ENCODE measurements at regions not wholly inside any gene's neighbourhood (a gene's known extent, or its start where the extent isn't known, plus 50 kb on each side); places are given as distances from the start of the nearest gene placed in this dataset.
"Not testable (repeated sequence)": the region's sequence is repeated elsewhere in the genome, so short reads cannot be mapped to it uniquely, and the experiment has no call there.

- Mint-ChIP-seq H3K4me3 (no peak overlapping the region), H3K9me3 (no peaks in the 10 kb centered on the region), H3K27ac (no peak overlapping the region), H3K4me1 (no peaks in the 10 kb centered on the region), H3K27me3 (no peaks in the 10 kb centered on the region), H3K36me3 (no peaks in the 10 kb centered on the region)
- no peak for ATAC-seq (replicated peaks)
- no peak for DNase-seq
Observed at GRCh38 chr5:164532235-164532900, 1026.9 kb downstream of the MAT2B start.

DNA sequence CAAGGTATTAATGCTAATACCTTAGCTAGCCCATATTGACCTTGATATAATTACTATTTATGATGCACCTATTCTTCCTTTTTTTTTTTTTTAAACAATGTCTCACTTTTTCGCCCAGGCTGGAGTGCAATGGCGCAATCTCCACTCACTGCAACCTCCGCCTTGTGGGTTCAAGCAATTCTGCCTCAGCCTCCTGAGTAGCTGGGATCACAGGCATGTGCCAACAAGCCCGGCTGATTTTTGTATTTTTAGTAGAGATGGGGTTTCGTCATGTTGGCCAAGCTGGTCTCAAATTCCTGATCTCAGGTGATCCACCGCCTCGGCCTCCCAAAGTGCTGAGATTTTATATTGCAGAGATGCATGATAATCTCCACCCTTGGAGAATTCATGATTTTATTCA lies 1028.0 kb downstream of the MAT2B start:
- H3K27me3 Mint-ChIP-seq; ATAC-seq (replicated peaks); H3K4me3 Mint-ChIP-seq; H3K9me3 Mint-ChIP-seq; DNase-seq; H3K27ac Mint-ChIP-seq; H3K36me3 Mint-ChIP-seq; H3K4me1 Mint-ChIP-seq: not testable (repeated sequence)

DNA sequence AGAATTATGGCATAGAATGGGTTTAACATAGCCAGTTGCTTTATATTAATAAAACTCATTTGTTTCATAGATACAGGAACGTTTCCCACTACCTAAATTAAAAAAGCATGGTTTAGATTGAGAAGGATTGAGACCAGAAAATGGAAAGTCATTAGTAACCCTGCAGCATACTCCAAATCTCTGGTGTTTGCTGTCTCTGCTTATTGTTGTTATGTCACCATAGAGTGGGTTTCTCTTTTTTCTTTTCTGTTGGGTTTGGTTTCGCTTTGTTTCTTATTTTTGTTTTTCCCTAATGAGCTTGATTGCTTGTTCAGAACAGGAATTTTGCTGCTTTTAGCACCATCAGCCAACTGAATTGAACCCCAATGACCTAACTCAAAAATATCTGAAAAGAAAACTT lies 1034.8 kb downstream of the MAT2B start:
- Mint-ChIP-seq H3K36me3 (no peaks in the 10 kb centered on the region), H3K9me3 (peaks cover 0 to 3% of the 10 kb centered on the region in 2 donors), H3K4me3 (no peak overlapping the region), H3K4me1 (no peaks in the 10 kb centered on the region), H3K27ac (no peak overlapping the region), H3K27me3 (no peaks in the 10 kb centered on the region)
- DNase-seq (no peak), ATAC-seq (replicated peaks) (no peak)

DNA sequence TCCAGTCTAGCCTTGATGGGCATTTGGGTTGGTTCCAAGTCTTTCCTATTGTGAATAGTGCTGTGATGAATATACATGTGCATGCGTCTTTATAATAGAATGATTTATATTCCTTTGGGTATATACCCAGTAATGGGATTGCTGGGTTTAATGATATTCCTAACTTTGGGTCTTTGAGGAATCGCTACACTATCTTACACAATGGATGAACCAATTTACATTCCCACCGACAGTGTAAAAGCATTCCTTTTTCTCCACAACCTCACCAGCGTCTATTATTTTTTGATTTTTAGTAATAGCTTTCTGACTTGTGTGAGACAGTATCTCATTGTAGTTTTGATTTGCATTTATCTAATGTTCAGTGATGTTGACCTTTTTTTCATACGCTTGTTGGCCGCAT lies 1040.1 kb downstream of the MAT2B start:
- H3K27me3 Mint-ChIP-seq = no peaks in the 10 kb centered on the region
- peaks cover 0 to 1% of the 10 kb centered on the region in 2 donors for H3K9me3 Mint-ChIP-seq
- no peak overlapping the region for H3K4me3 Mint-ChIP-seq
- H3K4me1 Mint-ChIP-seq = no peaks in the 10 kb centered on the region
- no peaks in the 10 kb centered on the region for H3K36me3 Mint-ChIP-seq
- ATAC-seq (replicated peaks) (no peak), DNase-seq (no peak)
- no peak overlapping the region for H3K27ac Mint-ChIP-seq

GRCh38 chr5:164553851-164554250 lies 1048.4 kb downstream of the MAT2B start:
- Mint-ChIP-seq H3K9me3 (peaks cover 0 to 4% of the 10 kb centered on the region in 2 donors), H3K36me3 (no peaks in the 10 kb centered on the region), H3K4me3 (no peak overlapping the region), H3K27me3 (no peaks in the 10 kb centered on the region), H3K27ac (no peak overlapping the region), H3K4me1 (no peaks in the 10 kb centered on the region)
- ATAC-seq (replicated peaks) = no peak
- no peak for DNase-seq

DNA sequence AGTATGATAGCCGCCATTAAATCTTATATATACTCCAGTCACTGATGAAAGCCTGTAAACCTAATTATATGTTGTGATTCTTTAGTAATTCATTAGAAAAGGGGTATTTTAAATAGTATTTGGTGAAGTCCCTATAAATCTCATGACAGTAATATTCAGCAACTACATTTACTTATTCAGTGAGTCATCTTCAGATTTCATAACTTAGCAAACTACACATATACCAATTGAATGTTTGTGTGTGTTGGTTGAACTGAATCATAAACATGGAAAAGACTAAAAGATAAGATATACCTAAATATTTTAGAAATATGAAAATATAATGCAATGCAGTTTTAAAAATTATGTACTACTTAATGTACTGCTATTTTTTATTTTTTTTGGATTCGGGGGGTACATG lies 1050.4 kb downstream of the MAT2B start:
- ATAC-seq (replicated peaks) (no peak), DNase-seq (no peak)
- Mint-ChIP-seq H3K27ac (no peak overlapping the region), H3K4me3 (no peak overlapping the region), H3K27me3 (no peaks in the 10 kb centered on the region), H3K9me3 (peaks cover 0 to 4% of the 10 kb centered on the region in 2 donors), H3K36me3 (no peaks in the 10 kb centered on the region), H3K4me1 (no peaks in the 10 kb centered on the region)

DNA sequence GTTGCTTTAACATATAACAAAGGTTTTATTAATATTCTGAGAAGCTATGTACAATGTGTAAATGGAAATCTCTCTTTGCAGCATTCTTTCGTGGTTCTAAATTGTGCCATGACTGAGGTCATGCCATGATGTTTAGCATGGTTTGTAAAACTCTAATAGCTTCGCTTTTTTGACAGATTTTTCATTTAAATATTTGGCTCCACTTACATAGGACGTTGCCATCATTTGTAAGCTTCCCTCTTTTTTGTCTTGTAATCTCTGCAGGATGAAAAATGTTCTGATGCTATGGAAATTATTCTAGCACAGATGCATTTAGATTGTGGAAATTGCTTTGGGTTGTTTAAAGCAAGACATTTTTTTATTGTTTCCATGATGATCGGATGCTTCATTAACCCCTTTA lies 1054.8 kb downstream of the MAT2B start:
- H3K4me1 Mint-ChIP-seq = no peaks in the 10 kb centered on the region

DNA sequence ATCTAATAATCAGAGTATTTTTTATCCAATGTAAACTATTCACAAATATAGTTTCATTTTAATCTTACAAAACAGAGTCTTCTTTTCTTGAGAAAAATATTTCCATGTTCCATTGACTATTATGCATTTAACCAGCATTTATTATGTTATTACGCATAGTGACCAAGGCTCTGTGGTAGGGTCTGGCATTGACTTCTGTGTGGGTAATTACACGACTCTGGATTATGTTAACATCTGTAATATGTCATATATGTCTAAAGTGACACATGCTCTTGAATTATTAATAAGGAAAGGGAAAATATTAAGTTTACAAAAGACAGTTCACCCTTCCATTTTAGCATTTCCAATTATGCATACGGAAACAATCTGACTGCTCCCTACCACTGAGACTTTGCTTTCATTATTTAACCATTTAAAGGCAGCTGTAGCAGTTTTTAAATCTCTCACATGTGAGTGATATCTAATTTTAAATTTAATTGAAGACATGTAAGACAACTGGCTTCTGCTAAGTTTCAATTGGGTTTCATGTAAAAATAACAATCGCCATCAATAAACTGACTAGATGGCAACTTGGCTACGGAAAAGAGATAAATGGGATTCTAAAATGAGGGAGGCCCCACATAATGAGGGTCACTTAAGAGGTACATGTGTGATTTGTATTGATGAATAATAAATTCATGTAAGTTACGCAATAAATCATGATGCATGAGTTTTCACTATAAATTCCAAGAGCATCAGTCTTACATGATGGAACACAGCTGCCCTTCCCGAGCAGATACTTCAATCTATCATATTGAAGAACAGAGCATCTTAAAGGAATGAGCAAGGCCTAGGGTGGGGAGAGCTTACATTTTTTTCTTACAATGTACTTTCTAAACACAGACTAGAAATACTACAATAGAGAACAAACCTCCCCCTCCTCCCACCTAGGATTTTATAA lies 1056.8 kb downstream of the MAT2B start:
- no peak for ATAC-seq (replicated peaks)
- H3K27ac Mint-ChIP-seq = no peak overlapping the region

More for the DNA sequence above, 1054.8 kb downstream of the MAT2B start:
- ATAC-seq (replicated peaks) (no peak), DNase-seq (no peak)
- Mint-ChIP-seq H3K9me3 (peaks cover 0 to 4% of the 10 kb centered on the region in 2 donors), H3K27ac (no peak overlapping the region), H3K4me3 (no peak overlapping the region), H3K27me3 (no peaks in the 10 kb centered on the region), H3K36me3 (no peaks in the 10 kb centered on the region)

DNA sequence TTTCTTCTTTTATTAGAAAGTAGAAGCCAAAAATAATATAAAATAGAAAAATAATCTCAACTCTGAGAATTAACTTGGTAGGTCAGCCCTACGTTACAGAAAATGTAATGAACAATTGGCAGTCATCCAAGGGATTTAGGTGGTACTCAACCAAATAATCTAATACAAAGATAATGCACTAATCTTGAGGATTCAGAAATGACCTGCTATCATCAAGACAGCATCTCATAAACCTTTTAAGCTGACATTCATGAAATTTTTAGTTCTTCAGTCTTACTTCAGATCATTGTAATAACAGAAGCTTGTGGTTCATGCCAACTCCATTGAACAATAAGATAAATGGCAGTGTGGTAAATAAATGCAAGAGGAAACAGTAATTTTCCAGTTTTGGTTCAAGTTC lies 1058.0 kb downstream of the MAT2B start:
- Mint-ChIP-seq H3K27me3 (no peaks in the 10 kb centered on the region), H3K36me3 (no peaks in the 10 kb centered on the region), H3K4me3 (no peak overlapping the region), H3K4me1 (no peaks in the 10 kb centered on the region), H3K9me3 (no peaks in the 10 kb centered on the region), H3K27ac (no peak overlapping the region)
- ATAC-seq (replicated peaks) (no peak), DNase-seq (no peak)

More for the DNA sequence above, 1056.8 kb downstream of the MAT2B start:
- no peaks in the 10 kb centered on the region for H3K9me3 Mint-ChIP-seq
- no peak overlapping the region for H3K4me3 Mint-ChIP-seq
- H3K27me3 Mint-ChIP-seq = no peaks in the 10 kb centered on the region
- no peaks in the 10 kb centered on the region for H3K4me1 Mint-ChIP-seq
- no peak for DNase-seq
- no peaks in the 10 kb centered on the region for H3K36me3 Mint-ChIP-seq

DNA sequence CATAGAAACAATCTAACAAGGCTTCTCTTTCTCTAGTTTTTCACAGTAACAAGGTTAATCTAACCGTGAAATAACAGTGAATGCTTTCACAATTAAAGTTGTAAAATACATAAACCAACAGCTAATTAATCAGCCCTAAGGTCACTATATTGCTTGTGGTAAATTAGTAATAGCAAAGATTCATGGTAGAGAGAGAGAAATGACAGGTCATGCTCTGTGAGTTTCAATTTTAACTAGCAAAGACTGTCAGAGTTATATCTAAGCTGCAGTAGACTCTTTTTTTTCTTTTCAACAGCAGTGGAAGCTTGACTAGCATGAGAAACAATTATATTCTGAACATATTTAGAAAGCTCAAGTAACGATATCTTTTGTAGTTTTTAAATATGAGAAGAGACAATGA lies 1068.0 kb downstream of the MAT2B start:
- DNase-seq (no peak), ATAC-seq (replicated peaks) (no peak)
- Mint-ChIP-seq H3K27ac (no peak overlapping the region), H3K9me3 (peaks cover 2% of the 10 kb centered on the region in 2 donors), H3K36me3 (no peaks in the 10 kb centered on the region), H3K27me3 (no peaks in the 10 kb centered on the region), H3K4me1 (no peaks in the 10 kb centered on the region), H3K4me3 (no peak overlapping the region)

DNA sequence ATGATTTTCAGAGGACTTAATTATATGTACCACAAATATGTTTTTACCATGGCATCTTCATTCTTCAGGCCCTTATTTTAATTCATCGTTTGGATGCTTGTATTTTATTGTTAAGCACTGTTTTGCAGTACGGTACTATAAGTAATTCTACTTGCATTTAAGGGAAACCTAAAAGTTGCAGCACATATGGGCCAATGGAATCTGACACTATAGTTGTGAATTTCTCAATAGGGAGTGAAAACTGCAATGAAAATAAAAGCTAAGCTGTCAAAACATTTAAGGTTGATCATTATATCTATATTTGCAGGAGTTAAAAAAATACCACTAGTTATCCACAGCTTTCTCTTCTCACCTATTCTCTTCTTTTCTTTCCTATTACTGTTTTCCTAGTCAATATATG lies 1071.8 kb downstream of the MAT2B start:
- Mint-ChIP-seq H3K27ac (no peak overlapping the region), H3K4me3 (no peak overlapping the region), H3K4me1 (no peaks in the 10 kb centered on the region), H3K9me3 (no peaks in the 10 kb centered on the region), H3K36me3 (no peaks in the 10 kb centered on the region), H3K27me3 (no peaks in the 10 kb centered on the region)
- no peak for DNase-seq
- ATAC-seq (replicated peaks) = no peak

- ATAC-seq (replicated peaks) = no peak
Observed at GRCh38 chr5:164577742-164578141, 1072.3 kb downstream of the MAT2B start.

GRCh38 chr5:164578401-164578800 lies 1073.0 kb downstream of the MAT2B start:
- H3K27me3 Mint-ChIP-seq = no peaks in the 10 kb centered on the region
- no peaks in the 10 kb centered on the region for H3K36me3 Mint-ChIP-seq
- H3K4me1 Mint-ChIP-seq = no peaks in the 10 kb centered on the region
- no peak overlapping the region for H3K27ac Mint-ChIP-seq
- no peak for DNase-seq
- no peaks in the 10 kb centered on the region for H3K9me3 Mint-ChIP-seq
- H3K4me3 Mint-ChIP-seq = no peak overlapping the region
- ATAC-seq (replicated peaks) = no peak

More at GRCh38 chr5:164577742-164578141, 1072.3 kb downstream of the MAT2B start:
- H3K36me3 Mint-ChIP-seq = no peaks in the 10 kb centered on the region
- H3K4me1 Mint-ChIP-seq = no peaks in the 10 kb centered on the region
- DNase-seq = no peak
- no peak overlapping the region for H3K27ac Mint-ChIP-seq
- no peak overlapping the region for H3K4me3 Mint-ChIP-seq
- no peaks in the 10 kb centered on the region for H3K9me3 Mint-ChIP-seq
- no peaks in the 10 kb centered on the region for H3K27me3 Mint-ChIP-seq

- no peaks in the 10 kb centered on the region for H3K27me3 Mint-ChIP-seq
Observed at GRCh38 chr5:164578911-164579310, 1073.5 kb downstream of the MAT2B start.

GRCh38 chr5:164580155-164580554 lies 1074.7 kb downstream of the MAT2B start:
- no peak overlapping the region for H3K27ac Mint-ChIP-seq

More at GRCh38 chr5:164578911-164579310, 1073.5 kb downstream of the MAT2B start:
- no peaks in the 10 kb centered on the region for H3K36me3 Mint-ChIP-seq
- no peaks in the 10 kb centered on the region for H3K4me1 Mint-ChIP-seq
- DNase-seq (no peak), ATAC-seq (replicated peaks) (no peak)
- no peaks in the 10 kb centered on the region for H3K9me3 Mint-ChIP-seq
- H3K4me3 Mint-ChIP-seq = no peak overlapping the region
- no peak overlapping the region for H3K27ac Mint-ChIP-seq

More at GRCh38 chr5:164580155-164580554, 1074.7 kb downstream of the MAT2B start:
- no peak overlapping the region for H3K4me3 Mint-ChIP-seq
- no peaks in the 10 kb centered on the region for H3K36me3 Mint-ChIP-seq
- H3K9me3 Mint-ChIP-seq = no peaks in the 10 kb centered on the region
- no peak for ATAC-seq (replicated peaks)
- no peak for DNase-seq
- no peaks in the 10 kb centered on the region for H3K4me1 Mint-ChIP-seq
- no peaks in the 10 kb centered on the region for H3K27me3 Mint-ChIP-seq

Measured in stimulated activated naive B cell treated with anti-CD40 and anti-IgM and Interleukin-4, amounts not matched to agents 10 μg/mL and 1 μg/mL and 100 μg/mL, for 72 hours (primary cell).